SU-DHL-6 (cell line): ENCODE measurements at regions not wholly inside any gene's neighbourhood (a gene's known extent, or its start where the extent isn't known, plus 50 kb on each side); places are given as distances from the start of the nearest gene placed in this dataset.

Experiments used
- CTCF ChIP-seq: fragments of 200-600 bp; sonication (generic); IDR thresholded peaks from one replicate; pipeline ENCODE4 v1.5.1; 2017; ENCODE audit warnings: antibody characterized with exemption, mild to moderate bottlenecking, low read length, moderate library complexity; ENCODE audit not compliant: insufficient read depth, poor library complexity, severe bottlenecking
- EZH2phosphoT487 ChIP-seq: fragments of 200-600 bp; sonication (generic), shearing (Covaris generic); conservative IDR thresholded peaks from 2 replicates; pipeline ENCODE4 v1.6.1; 2018; ENCODE audit warnings: mild to moderate bottlenecking, antibody characterized with exemption, low read length, moderate library complexity, mixed read lengths

GRCh38 chr11:134746609-134747008 is 334.6 kb upstream of the B3GAT1 start:
- no peak for TF ChIP-seq CTCF
- TF ChIP-seq EZH2phosphoT487 = no peak
